ENCODE measurements at regions not wholly inside any gene's neighbourhood (a gene's known extent, or its start where the extent isn't known, plus 50 kb on each side); places are given as distances from the start of the nearest gene placed in this dataset.
"Not testable (repeated sequence)": the region's sequence is repeated elsewhere in the genome, so short reads cannot be mapped to it uniquely, and the experiment has no call there.

DNA sequence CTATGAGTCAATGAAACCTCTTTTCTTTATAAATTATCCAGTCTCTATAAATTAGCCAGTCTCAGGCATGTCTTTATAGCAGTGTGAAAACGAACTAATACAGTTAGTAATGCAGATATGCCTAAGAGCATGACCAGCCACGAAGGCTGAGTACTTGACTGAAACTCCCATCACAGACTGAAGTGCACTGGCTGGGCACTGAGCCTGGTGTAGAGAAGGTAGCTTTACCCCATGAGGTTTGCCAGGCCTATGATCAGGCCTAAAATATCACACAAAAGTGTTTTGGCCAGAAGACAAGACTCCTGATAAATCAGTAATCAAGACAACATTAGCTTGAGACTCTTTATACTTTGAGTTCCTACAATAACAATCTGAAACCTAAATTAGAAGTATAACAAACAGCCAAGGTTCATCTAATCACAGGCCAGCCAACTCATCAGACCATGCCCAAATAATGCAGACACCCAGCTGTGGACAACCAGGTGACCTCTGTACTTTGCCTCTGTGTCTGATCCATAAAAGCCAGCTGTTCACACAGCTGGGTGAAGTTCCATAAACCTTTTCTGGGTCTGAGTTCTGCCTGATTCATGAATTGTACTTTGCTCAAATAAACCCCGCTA, 771.8 kb upstream of the SLITRK1 start:
- DNase-seq (ENCODE audit: low spot score), result no peak

GRCh38 chr13:84651705-84652104, 769.4 kb upstream of the SLITRK1 start:
- no peak for DNase-seq (ENCODE audit: low spot score)

DNA sequence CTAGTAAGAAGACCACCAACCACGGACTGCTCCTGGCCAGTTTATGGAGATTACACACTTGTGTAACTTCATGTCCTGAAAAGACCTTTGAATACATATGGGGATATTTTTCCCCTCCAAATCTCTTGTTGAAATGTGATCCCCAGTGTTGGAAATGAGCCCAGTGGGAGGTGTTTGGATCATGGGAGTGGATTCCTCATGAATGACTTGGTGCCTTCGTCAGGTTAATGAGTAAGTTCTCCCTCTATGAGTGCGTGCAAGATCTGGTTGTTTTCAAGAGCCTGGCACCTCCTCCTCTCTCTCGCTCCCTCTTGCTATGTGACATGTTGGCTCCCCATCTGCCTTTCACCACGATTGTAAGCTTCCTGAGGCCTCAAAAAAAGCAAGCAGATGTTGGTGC, 769.0 kb upstream of the SLITRK1 start:
- DNase-seq (ENCODE audit: low spot score), result no peak

DNA sequence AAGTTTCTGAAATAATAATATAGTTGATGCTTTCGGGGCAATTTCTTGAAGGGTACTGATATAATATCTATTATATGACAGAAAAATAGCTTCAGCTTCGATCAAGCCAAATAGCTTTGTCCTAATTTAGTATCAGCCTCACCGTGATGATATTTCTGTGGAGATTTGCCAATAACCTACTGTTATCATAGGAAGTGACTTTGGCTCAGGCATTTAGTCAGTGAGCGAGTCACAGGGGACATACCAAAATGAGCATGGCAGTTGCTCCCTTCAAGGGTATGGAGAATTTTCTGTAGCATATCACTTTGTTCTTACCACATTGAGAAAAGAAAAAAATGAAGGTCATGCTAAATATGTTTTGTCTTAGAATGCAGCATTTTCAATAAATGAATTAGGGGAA, 767.6 kb upstream of the SLITRK1 start:
- DNase-seq (ENCODE audit: low spot score), result no peak

GRCh38 chr13:84648069-84648640, 765.9 kb upstream of the SLITRK1 start:
- DNase-seq (ENCODE audit: low spot score), result no peak

DNA sequence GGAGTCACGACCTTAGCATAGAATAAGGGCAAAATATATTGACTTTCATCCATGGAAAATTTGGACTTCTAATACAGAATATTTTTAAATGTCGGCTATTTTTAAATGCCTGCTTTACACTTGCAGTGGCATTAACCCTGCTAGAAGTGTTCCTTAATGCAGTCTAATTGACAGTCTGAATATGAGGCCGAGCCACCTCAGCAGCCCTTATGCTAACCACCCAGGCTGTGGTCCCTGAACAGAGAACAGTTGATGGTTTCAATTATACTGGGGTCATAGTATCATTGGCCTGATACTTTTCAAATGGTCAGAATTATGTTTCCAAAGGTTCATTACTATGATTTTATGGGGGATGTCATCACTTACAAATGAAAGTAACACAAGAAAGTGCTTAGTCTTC, 764.7 kb upstream of the SLITRK1 start:
- DNase-seq (ENCODE audit: low spot score), result no peak

DNA sequence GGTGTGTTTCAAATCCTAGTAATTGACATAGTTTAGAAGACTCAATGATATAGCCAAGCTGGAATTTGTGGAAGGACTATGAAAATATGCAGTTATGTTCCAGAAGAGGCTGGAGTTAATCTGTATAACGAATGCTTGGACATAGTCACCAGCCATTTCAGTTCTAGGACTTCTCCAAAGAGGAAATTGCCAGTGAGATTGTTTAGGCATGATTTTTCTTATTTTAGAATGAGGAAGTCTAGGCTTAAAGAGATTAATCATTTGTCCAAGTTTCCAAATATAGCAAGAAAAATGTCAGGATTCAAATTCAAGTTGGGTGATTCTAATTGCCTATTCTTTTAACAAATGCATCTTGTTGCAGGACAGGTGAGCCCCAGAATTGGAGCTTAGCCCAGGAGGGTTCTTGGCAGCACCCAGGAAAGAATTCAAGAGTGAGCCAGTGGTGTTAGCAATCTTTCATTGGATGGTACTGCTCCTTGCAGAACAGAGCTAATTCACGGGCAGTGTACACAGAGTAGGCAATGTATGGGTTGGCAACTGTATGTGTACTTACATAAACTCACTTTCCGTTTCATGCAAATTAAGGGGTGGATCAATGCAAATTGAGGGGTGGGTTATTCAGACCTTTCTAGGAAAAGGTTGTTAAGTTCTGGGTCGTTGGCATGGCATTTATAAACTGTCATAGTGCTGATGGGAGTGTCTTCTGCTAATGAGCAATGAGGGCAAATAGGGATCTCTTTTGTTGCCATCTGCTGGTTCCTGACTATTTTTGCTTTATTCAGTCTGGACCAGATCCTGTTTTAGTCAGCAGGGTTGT, 763.1 kb upstream of the SLITRK1 start:
- DNase-seq (ENCODE audit: low spot score), result no peak

DNA sequence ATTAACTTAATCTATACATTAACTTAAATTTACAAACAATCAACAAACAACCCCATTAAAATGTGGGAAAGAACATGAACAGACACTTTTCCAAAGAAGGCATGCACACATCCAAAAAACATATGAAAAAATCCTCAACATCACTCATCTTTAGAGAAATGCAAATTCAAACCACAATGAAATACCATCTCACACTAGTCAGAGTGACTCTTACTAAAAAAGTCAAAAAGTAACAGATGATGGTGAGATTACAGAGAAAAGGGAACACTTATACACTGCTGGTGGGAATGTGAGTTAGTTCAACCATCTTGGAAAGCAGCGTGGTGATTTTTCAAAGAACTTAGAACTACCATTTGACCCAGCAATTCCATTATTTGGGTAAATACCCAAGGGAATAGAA, 759.2 kb upstream of the SLITRK1 start:
- DNase-seq (ENCODE audit: low spot score), result no peak

GRCh38 chr13:84640691-84641090, 758.4 kb upstream of the SLITRK1 start:
- no peak for DNase-seq (ENCODE audit: low spot score)

DNA sequence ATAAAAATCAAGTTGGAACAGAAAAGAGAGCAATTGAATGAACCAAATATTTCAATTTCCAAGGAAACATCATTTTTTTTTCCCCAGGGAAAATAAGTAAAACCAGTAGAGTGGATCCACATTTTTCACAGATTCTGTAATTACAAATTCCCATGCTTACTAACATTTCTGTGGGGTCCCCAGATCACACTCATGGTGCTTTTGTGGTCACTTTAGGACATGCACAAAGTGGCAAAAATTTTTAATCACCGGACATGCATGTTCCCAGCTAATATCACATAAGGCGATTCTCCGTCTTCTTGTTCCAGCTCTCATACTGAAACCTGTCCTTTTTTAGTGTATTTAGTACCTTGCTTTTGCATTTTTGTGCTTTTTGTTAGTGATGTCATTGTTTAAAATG, 748.2 kb upstream of the SLITRK1 start:
- no peak for DNase-seq (ENCODE audit: low spot score)

DNA sequence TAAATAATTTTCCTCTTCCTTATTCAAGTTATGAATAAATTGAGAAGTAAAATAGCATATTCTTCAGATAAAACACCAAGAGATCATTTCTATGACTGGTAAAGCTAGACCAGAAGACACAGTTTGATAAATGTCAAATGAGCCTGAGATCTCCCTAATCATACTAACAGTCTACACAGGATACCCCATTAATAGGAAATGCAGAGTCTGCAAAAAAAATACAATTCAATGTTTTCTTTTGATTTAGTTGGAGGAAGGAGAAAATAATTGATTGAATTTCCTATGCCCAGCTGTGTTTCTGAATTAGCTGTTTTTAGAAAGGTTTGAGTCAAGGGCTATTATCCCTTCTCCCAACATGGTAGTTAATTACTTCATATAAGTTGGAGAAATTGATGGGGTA, 734.6 kb upstream of the SLITRK1 start:
- no peak for DNase-seq (ENCODE audit: low spot score)

GRCh38 chr13:84609716-84610115, 727.4 kb upstream of the SLITRK1 start:
- no peak for DNase-seq (ENCODE audit: low spot score)

DNA sequence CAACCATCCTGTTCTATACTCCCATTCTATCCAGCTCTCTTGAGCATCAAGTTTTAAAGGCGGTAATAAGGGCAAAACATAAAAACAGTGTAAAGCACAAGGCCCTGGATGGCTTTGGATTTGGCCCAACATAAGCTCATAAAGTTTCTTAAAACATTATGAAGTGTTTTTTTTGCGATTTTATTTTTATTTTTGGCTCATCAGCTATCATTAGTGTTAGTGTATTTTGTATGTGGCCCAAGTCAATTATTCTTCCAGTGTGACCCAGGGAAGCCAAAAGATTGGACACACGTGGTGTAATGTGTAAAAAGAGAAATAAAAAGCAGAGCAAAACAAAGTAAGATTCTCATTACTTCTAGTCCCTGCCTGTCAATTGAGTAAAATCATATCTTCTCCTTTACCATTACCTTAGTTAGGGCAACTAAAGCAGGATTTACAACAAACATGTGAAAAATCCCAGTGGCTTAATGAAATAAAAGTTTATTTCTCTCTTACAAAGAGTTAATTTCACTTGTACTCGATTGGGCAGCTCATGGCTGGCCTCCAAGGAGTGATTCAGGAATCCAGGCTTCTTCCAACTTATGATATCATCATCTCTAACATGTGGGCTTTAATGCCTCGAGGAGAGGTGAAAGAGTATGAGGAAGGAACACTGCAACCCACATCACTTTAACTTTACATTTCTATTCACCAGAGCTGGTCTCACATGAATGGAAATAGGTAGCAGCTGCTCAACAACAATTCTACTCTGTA, 725.2 kb upstream of the SLITRK1 start:
- DNase-seq (ENCODE audit: low spot score), result no peak

- DNase-seq (ENCODE audit: low spot score), result no peak
Observed at GRCh38 chr13:84606616-84607015, 724.3 kb upstream of the SLITRK1 start.

DNA sequence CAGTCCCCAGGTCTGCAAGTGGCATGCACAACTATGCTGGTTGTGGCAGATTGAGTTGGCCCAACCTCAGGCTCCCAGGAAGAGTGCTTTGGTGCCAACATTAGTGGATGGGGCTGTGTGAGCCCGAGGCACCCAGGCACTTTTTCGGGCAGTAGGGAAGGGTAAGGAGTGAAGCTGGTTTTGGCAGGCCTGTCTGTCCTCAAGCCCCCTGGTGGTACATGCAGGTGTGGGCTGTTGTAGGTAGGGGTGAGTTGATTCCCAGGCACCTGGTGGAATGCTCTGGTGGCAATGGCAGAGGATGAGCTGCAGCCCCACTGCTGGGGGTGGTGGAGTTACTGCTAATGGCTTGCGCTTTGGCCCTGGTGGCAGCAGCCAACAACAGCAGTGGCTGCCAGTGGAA, 723.7 kb upstream of the SLITRK1 start:
- no peak for DNase-seq (ENCODE audit: low spot score)

GRCh38 chr13:84591444-84591843, 709.2 kb upstream of the SLITRK1 start:
- DNase-seq (ENCODE audit: low spot score), result no peak

GRCh38 chr13:84590663-84591062, 708.4 kb upstream of the SLITRK1 start:
- DNase-seq (ENCODE audit: low spot score), result no peak

- DNase-seq (ENCODE audit: low spot score), result no peak
Observed at GRCh38 chr13:84588023-84588422, 705.7 kb upstream of the SLITRK1 start.

GRCh38 chr13:84579901-84580300, 697.6 kb upstream of the SLITRK1 start:
- DNase-seq (ENCODE audit: low spot score), result not testable (repeated sequence)

- no peak for DNase-seq (ENCODE audit: low spot score)
Observed at GRCh38 chr13:84574851-84575250, 692.6 kb upstream of the SLITRK1 start.

- no peak for DNase-seq (ENCODE audit: low spot score)
Observed at GRCh38 chr13:84571264-84571663, 689.0 kb upstream of the SLITRK1 start.

GRCh38 chr13:84570831-84571230, 688.6 kb upstream of the SLITRK1 start:
- no peak for DNase-seq (ENCODE audit: low spot score)

GRCh38 chr13:84569366-84569765, 687.1 kb upstream of the SLITRK1 start:
- DNase-seq (ENCODE audit: low spot score), result no peak
